Stimulated activated CD8-positive, alpha-beta memory T cell treated with anti-CD3 and anti-CD28 coated beads, Interleukin-4, amount 100 ng/mL, for 4 hours (primary cell): ENCODE measurements at regions not wholly inside any gene's neighbourhood (a gene's known extent, or its start where the extent isn't known, plus 50 kb on each side); places are given as distances from the start of the nearest gene placed in this dataset.
"Not testable (repeated sequence)": the region's sequence is repeated elsewhere in the genome, so short reads cannot be mapped to it uniquely, and the experiment has no call there.

Source experiments
- DNase-seq, 2 donors: peaks; one replicate each; pipeline ENCODE4 v3.0.0-alpha.2; 2020; ENCODE audit warnings: low read depth in 2 of 2, low spot score in 1 of 2

- DNase-seq, result no peak
These were observed 124.7 kb downstream of the CD24 start for GRCh38 chr6:106849676-106850332.

- DNase-seq, result no peak
These were observed 125.4 kb downstream of the CD24 start for GRCh38 chr6:106849120-106849519.

- DNase-seq, result no peak
These were observed 127.4 kb downstream of the CD24 start for GRCh38 chr6:106847116-106847515.

- DNase-seq, result no peak
These were observed 129.6 kb downstream of the CD24 start for GRCh38 chr6:106844930-106845329.

- no peak for DNase-seq
These were observed 141.6 kb downstream of the CD24 start for GRCh38 chr6:106832766-106833510.

- DNase-seq, result no peak
These were observed 143.6 kb downstream of the CD24 start for GRCh38 chr6:106830930-106831329.

- DNase-seq, result no peak
These were observed 145.1 kb downstream of the CD24 start for GRCh38 chr6:106829451-106829850.

- DNase-seq, result no peak
These were observed 147.4 kb downstream of the CD24 start for GRCh38 chr6:106827081-106827480.

- no peak for DNase-seq
These were observed 149.4 kb downstream of the CD24 start for GRCh38 chr6:106825156-106825555.

GRCh38 chr6:106823732-106824351, 150.7 kb downstream of the CD24 start:
- DNase-seq, result no peak

- no peak for DNase-seq
These were observed 151.5 kb downstream of the CD24 start for GRCh38 chr6:106823058-106823457.

GRCh38 chr6:106820412-106820852, 154.1 kb downstream of the CD24 start:
- DNase-seq, result no peak

- DNase-seq, result no peak
These were observed 163.3 kb downstream of the CD24 start for GRCh38 chr6:106811088-106811686.

GRCh38 chr6:106808758-106809157, 165.8 kb downstream of the CD24 start:
- DNase-seq, result no peak

GRCh38 chr6:106807947-106808611, 166.4 kb downstream of the CD24 start:
- no peak for DNase-seq

GRCh38 chr6:106806253-106806652, 168.3 kb downstream of the CD24 start:
- not testable (repeated sequence) for DNase-seq

- DNase-seq, result peak in 1 of 2 donors; percentile 0
These were observed 168.8 kb downstream of the CD24 start for GRCh38 chr6:106805771-106806170.

- DNase-seq, result no peak
These were observed 169.9 kb downstream of the CD24 start for GRCh38 chr6:106804346-106805335.

GRCh38 chr6:106803188-106803587, 171.3 kb downstream of the CD24 start:
- DNase-seq, result no peak

- no peak for DNase-seq
These were observed 172.4 kb downstream of the CD24 start for GRCh38 chr6:106802139-106802538.
